ENCODE measurements at regions not wholly inside any gene's neighbourhood (a gene's known extent, or its start where the extent isn't known, plus 50 kb on each side); places are given as distances from the start of the nearest gene placed in this dataset.

GRCh38 chr9:88915916-88916315, 75.4 kb upstream of the S1PR3 start:
- in situ Hi-C loops (cut with HindIII; ENCODE audit: extremely low pct_ligation_motif_present, low pct_unique_long_range_greater_than_20kb) (no loop called here), intact Hi-C loops (cut with micrococcal nuclease; ENCODE audit: unreplicated experiment) (no loop called here)
- no peaks in the 10 kb centered on the region for H4K20me1 ChIP-seq (ENCODE audit: insufficient read depth, low read length)
- ATAC-seq: no peak
- no peaks in the 10 kb centered on the region for H3K79me2 ChIP-seq (ENCODE audit: insufficient read depth, low read length)
- no peak for FAIRE-seq
- 32% methylated on average over 2 of the region's 2 CpGs for WGBS (ENCODE audit: low lambda C conversion rate)
- H3K4me1 ChIP-seq (ENCODE audit: insufficient read depth, low read length): peaks cover 8% of the 10 kb centered on the region
- no peak for DNase-seq (ENCODE audit: low spot score)
- H3K4me3 ChIP-seq (replicated peaks in 1 of 3; ENCODE audit: insufficient read depth in 1 of 3, low read depth in 2 of 3, low read length in 3 of 3): no peak overlapping the region
- no peak overlapping the region for H3K9ac ChIP-seq (ENCODE audit: insufficient read depth, low read depth, low read length)
- H3K9me3 ChIP-seq (ENCODE audit: low read length): peaks cover 16% of the 10 kb centered on the region
- H3K36me3 ChIP-seq (replicated peaks in 1 of 2; ENCODE audit: control insufficient read depth in 1 of 2, insufficient read depth in 2 of 2, low read length in 2 of 2): no peaks in the 10 kb centered on the region
- H3K27ac ChIP-seq (ENCODE audit: extremely low read length, insufficient read depth, low read length): no peak overlapping the region
- no peaks in the 10 kb centered on the region for H3K27me3 ChIP-seq (ENCODE audit: control insufficient read depth in 1 of 2, insufficient read depth in 2 of 2, low read length in 2 of 2)
- ChIA-PET CTCF (ENCODE audit: low intra/inter-chr PET ratio, low total read pairs) (no interaction called here), POLR2A (no interaction called here)
- no peak overlapping the region for H2AFZ ChIP-seq (ENCODE audit: low read length)
- BruUV-seq (replicated peaks): no TSS peak
- no peak overlapping the region for H3K4me2 ChIP-seq (ENCODE audit: low read depth, low read length)
- TF ChIP-seq, protein P1, sequence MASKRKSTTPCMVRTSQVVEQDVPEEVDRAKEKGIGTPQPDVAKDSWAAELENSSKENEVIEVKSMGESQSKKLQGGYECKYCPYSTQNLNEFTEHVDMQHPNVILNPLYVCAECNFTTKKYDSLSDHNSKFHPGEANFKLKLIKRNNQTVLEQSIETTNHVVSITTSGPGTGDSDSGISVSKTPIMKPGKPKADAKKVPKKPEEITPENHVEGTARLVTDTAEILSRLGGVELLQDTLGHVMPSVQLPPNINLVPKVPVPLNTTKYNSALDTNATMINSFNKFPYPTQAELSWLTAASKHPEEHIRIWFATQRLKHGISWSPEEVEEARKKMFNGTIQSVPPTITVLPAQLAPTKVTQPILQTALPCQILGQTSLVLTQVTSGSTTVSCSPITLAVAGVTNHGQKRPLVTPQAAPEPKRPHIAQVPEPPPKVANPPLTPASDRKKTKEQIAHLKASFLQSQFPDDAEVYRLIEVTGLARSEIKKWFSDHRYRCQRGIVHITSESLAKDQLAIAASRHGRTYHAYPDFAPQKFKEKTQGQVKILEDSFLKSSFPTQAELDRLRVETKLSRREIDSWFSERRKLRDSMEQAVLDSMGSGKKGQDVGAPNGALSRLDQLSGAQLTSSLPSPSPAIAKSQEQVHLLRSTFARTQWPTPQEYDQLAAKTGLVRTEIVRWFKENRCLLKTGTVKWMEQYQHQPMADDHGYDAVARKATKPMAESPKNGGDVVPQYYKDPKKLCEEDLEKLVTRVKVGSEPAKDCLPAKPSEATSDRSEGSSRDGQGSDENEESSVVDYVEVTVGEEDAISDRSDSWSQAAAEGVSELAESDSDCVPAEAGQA (IDR thresholded peaks at IDR 0.05; ENCODE audit: low read depth): no peak
- TF ChIP-seq, protein P1 (CRISPR knock-in tag; IDR thresholded peaks at IDR 0.05; ENCODE audit: borderline replicate concordance): no peak
- TF ChIP-seq ZNF646 (CRISPR knock-in tag; IDR thresholded peaks at IDR 0.05): no peak
- no peak for TF ChIP-seq ZNF292 (CRISPR knock-in tag; IDR thresholded peaks at IDR 0.05; ENCODE audit: borderline replicate concordance, low read depth)
- TF ChIP-seq, protein P2, sequence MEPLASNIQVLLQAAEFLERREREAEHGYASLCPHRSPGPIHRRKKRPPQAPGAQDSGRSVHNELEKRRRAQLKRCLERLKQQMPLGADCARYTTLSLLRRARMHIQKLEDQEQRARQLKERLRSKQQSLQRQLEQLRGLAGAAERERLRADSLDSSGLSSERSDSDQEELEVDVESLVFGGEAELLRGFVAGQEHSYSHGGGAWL (CRISPR knock-in tag; IDR thresholded peaks at IDR 0.05): no peak
- TF ChIP-seq, protein P3, sequence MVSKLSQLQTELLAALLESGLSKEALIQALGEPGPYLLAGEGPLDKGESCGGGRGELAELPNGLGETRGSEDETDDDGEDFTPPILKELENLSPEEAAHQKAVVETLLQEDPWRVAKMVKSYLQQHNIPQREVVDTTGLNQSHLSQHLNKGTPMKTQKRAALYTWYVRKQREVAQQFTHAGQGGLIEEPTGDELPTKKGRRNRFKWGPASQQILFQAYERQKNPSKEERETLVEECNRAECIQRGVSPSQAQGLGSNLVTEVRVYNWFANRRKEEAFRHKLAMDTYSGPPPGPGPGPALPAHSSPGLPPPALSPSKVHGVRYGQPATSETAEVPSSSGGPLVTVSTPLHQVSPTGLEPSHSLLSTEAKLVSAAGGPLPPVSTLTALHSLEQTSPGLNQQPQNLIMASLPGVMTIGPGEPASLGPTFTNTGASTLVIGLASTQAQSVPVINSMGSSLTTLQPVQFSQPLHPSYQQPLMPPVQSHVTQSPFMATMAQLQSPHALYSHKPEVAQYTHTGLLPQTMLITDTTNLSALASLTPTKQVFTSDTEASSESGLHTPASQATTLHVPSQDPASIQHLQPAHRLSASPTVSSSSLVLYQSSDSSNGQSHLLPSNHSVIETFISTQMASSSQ (IDR thresholded peaks at IDR 0.05; ENCODE audit: low read depth): no peak
- TF ChIP-seq, protein P3 (CRISPR knock-in tag; IDR thresholded peaks at IDR 0.05; ENCODE audit: borderline replicate concordance): no peak
- TF ChIP-seq MIER3 (CRISPR knock-in tag; IDR thresholded peaks at IDR 0.05; ENCODE audit: borderline replicate concordance): no peak
